WTC11 (cell line): ENCODE measurements at regions not wholly inside any gene's neighbourhood (a gene's known extent, or its start where the extent isn't known, plus 50 kb on each side); places are given as distances from the start of the nearest gene placed in this dataset.

Source experiments
- ATAC-seq: fragments of 200-7000 bp; cut with Tn5 transposase; 2 replicates; pipeline ENCODE4 v1.10.0; 2021; ENCODE audit warnings: mild to moderate bottlenecking, moderate library complexity
- CTCF ChIA-PET: fragments of 300-600 bp; sonication (Branson Sonifier 250); formaldehyde crosslinking; loops from one replicate; lab custom pipeline; 2021; ENCODE audit warnings: antibody characterized with exemption; lab: Charles Lee
- POLR2A ChIA-PET: fragments of 350-600 bp; sonication (Branson Sonifier 250); formaldehyde crosslinking; loops from one replicate; lab custom pipeline; 2021; ENCODE audit warnings: antibody characterized with exemption; lab: Charles Lee
- DNase-seq: peaks from one replicate; pipeline ENCODE4 v3.0.0; 2021; ENCODE audit warnings: low spot score
- H3K27ac Mint-ChIP-seq: 2 replicates; pipeline ENCODE4 v1.8.0; 2021; ENCODE audit warnings: mixed read lengths
- H3K27me3 Mint-ChIP-seq: 2 replicates; pipeline ENCODE4 v1.8.0; 2021; ENCODE audit warnings: low read depth, mild to moderate bottlenecking, moderate library complexity, mixed read lengths
- H3K36me3 Mint-ChIP-seq: 2 replicates; pipeline ENCODE4 v1.8.0; 2021; ENCODE audit warnings: mixed read lengths
- H3K4me1 Mint-ChIP-seq: 2 replicates; pipeline ENCODE4 v1.8.0; 2022; ENCODE audit warnings: mixed read lengths
- H3K4me3 Mint-ChIP-seq: 2 replicates; pipeline ENCODE4 v1.8.0; 2021; ENCODE audit warnings: mild to moderate bottlenecking, moderate library complexity, mixed read lengths
- H3K9me3 Mint-ChIP-seq: 2 replicates; pipeline ENCODE4 v1.8.0; 2021; ENCODE audit warnings: mixed read lengths
- ESRRA ChIP-seq: sonication (generic); formaldehyde crosslinking; IDR thresholded peaks from 2 replicates; pipeline ENCODE4 v1.8.1; 2022; ENCODE audit warnings: mild to moderate bottlenecking, missing genetic modification reagents, borderline replicate concordance
- FOXP1 ChIP-seq: sonication (generic); formaldehyde crosslinking; IDR thresholded peaks from 2 replicates; pipeline ENCODE4 v1.8.0; 2022; ENCODE audit warnings: missing genetic modification reagents, mild to moderate bottlenecking, moderate library complexity, borderline replicate concordance
- HMGA2 ChIP-seq: fragments of 250-450 bp; sonication (Bioruptor Pico); IDR thresholded peaks from 2 replicates; pipeline ENCODE4 v1.4.0; 2021; ENCODE audit warnings: mild to moderate bottlenecking, moderate library complexity
- JUN ChIP-seq: sonication (generic); formaldehyde crosslinking; IDR thresholded peaks from 2 replicates; pipeline ENCODE4 v1.8.0; 2023; ENCODE audit warnings: mild to moderate bottlenecking, missing genetic modification reagents
- KAT7 ChIP-seq: sonication (generic); formaldehyde crosslinking; IDR thresholded peaks from 2 replicates; pipeline ENCODE4 v1.8.1; 2023; ENCODE audit warnings: missing genetic modification reagents, mild to moderate bottlenecking, borderline replicate concordance
- PRRX2 ChIP-seq: fragments of 250-450 bp; sonication (Bioruptor Pico); IDR thresholded peaks from 2 replicates; pipeline ENCODE4 v1.8.0; 2021; ENCODE audit warnings: mild to moderate bottlenecking
- RORB ChIP-seq: fragments of 250-450 bp; sonication (Bioruptor Pico); IDR thresholded peaks from 2 replicates; pipeline ENCODE4 v1.9.0; 2021; ENCODE audit warnings: mild to moderate bottlenecking
- SMAD4 ChIP-seq: sonication (generic); formaldehyde crosslinking; IDR thresholded peaks from 2 replicates; pipeline ENCODE4 v1.8.0; 2022; ENCODE audit warnings: mild to moderate bottlenecking, missing genetic modification reagents
- SP1 ChIP-seq: sonication (generic); formaldehyde crosslinking; conservative IDR thresholded peaks from 2 replicates; pipeline ENCODE4 v1.8.1; 2022; ENCODE audit warnings: missing genetic modification reagents
- TEAD4 ChIP-seq: sonication (generic); formaldehyde crosslinking; IDR thresholded peaks from 2 replicates; pipeline ENCODE4 v1.8.0; 2022; ENCODE audit warnings: mild to moderate bottlenecking, missing genetic modification reagents
- ZBTB21 ChIP-seq: sonication (generic); formaldehyde crosslinking; IDR thresholded peaks from 2 replicates; pipeline ENCODE4 v1.8.1; 2023; ENCODE audit warnings: mild to moderate bottlenecking, missing genetic modification reagents, borderline replicate concordance
- ZNF263 ChIP-seq: sonication (generic); formaldehyde crosslinking; IDR thresholded peaks from 2 replicates; pipeline ENCODE4 v1.8.1; 2022; ENCODE audit warnings: low read depth, mild to moderate bottlenecking, moderate library complexity, missing genetic modification reagents
- ZNF416 ChIP-seq: fragments of 250-450 bp; sonication (Bioruptor Pico); IDR thresholded peaks from 2 replicates; pipeline ENCODE4 v1.9.0; 2021; ENCODE audit warnings: mild to moderate bottlenecking, inconsistent platforms
- TF ChIP-seq, protein P1 (sequence below): fragments of 250-450 bp; sonication (Bioruptor Pico); IDR thresholded peaks from 2 replicates; pipeline ENCODE4 v1.8.0; 2021; ENCODE audit warnings: mild to moderate bottlenecking
- TF ChIP-seq, protein P2 (sequence below): fragments of 200-600 bp; IDR thresholded peaks from 2 replicates; pipeline ENCODE4 v1.8.0; 2022; ENCODE audit warnings: antibody characterized with exemption
- TF ChIP-seq, protein P3 (sequence below): fragments of 250-450 bp; sonication (Bioruptor Pico); conservative IDR thresholded peaks from 2 replicates; pipeline ENCODE4 v1.9.0; 2021; ENCODE audit warnings: mild to moderate bottlenecking
- TF ChIP-seq, protein P4 (sequence below): sonication (generic); formaldehyde crosslinking; IDR thresholded peaks from 2 replicates; pipeline ENCODE4 v1.8.1; 2022; ENCODE audit warnings: mild to moderate bottlenecking, moderate library complexity, missing genetic modification reagents
- TF ChIP-seq, protein P5 (sequence below): sonication (generic); formaldehyde crosslinking; IDR thresholded peaks from 2 replicates; pipeline ENCODE4 v1.8.1; 2023; ENCODE audit warnings: mild to moderate bottlenecking, moderate library complexity, missing genetic modification reagents
- TF ChIP-seq, protein P6 (sequence below): sonication (generic); formaldehyde crosslinking; IDR thresholded peaks from 2 replicates; pipeline ENCODE4 v1.8.1; 2022; ENCODE audit warnings: mild to moderate bottlenecking, missing genetic modification reagents, moderate library complexity, borderline replicate concordance

DNA sequence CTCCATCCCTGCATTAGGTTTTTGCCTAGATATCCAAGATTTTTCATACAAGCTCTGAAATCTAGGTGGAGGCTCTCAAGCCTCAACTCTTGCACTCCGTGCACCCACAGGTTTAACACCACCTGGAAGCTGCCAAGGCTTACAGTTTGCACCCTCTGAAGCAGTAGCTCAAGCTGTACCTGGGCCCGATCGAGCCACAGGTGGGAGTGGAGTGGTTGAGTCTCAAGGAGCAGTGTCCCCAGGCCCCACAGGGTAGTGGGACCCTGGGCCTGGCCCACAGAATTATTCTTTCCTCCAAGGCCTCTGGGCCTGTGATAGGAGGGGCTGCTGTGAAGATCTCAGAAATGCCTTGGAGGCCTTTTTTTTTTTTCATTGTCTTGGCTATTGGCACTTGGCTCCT is 973.5 kb upstream of the MAP3K7 start:
- Mint-ChIP-seq H3K27me3 (no peaks in the 10 kb centered on the region), H3K27ac (no peak overlapping the region), H3K4me3 (no peak overlapping the region)
- TF ChIP-seq KAT7 (no peak), ZNF416 (CRISPR knock-in tag) (no peak), HMGA2 (CRISPR knock-in tag) (no peak), PRRX2 (CRISPR knock-in tag) (no peak), JUN (CRISPR knock-in tag) (no peak), RORB (CRISPR knock-in tag) (no peak), TEAD4 (CRISPR knock-in tag) (no peak), ZNF263 (CRISPR knock-in tag) (no peak), SP1 (CRISPR knock-in tag) (no peak)
- TF ChIP-seq, protein P1, sequence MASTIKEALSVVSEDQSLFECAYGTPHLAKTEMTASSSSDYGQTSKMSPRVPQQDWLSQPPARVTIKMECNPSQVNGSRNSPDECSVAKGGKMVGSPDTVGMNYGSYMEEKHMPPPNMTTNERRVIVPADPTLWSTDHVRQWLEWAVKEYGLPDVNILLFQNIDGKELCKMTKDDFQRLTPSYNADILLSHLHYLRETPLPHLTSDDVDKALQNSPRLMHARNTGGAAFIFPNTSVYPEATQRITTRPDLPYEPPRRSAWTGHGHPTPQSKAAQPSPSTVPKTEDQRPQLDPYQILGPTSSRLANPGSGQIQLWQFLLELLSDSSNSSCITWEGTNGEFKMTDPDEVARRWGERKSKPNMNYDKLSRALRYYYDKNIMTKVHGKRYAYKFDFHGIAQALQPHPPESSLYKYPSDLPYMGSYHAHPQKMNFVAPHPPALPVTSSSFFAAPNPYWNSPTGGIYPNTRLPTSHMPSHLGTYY: no peak
- TF ChIP-seq, protein P2, sequence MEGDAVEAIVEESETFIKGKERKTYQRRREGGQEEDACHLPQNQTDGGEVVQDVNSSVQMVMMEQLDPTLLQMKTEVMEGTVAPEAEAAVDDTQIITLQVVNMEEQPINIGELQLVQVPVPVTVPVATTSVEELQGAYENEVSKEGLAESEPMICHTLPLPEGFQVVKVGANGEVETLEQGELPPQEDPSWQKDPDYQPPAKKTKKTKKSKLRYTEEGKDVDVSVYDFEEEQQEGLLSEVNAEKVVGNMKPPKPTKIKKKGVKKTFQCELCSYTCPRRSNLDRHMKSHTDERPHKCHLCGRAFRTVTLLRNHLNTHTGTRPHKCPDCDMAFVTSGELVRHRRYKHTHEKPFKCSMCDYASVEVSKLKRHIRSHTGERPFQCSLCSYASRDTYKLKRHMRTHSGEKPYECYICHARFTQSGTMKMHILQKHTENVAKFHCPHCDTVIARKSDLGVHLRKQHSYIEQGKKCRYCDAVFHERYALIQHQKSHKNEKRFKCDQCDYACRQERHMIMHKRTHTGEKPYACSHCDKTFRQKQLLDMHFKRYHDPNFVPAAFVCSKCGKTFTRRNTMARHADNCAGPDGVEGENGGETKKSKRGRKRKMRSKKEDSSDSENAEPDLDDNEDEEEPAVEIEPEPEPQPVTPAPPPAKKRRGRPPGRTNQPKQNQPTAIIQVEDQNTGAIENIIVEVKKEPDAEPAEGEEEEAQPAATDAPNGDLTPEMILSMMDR: no peak
- TF ChIP-seq, protein P3, sequence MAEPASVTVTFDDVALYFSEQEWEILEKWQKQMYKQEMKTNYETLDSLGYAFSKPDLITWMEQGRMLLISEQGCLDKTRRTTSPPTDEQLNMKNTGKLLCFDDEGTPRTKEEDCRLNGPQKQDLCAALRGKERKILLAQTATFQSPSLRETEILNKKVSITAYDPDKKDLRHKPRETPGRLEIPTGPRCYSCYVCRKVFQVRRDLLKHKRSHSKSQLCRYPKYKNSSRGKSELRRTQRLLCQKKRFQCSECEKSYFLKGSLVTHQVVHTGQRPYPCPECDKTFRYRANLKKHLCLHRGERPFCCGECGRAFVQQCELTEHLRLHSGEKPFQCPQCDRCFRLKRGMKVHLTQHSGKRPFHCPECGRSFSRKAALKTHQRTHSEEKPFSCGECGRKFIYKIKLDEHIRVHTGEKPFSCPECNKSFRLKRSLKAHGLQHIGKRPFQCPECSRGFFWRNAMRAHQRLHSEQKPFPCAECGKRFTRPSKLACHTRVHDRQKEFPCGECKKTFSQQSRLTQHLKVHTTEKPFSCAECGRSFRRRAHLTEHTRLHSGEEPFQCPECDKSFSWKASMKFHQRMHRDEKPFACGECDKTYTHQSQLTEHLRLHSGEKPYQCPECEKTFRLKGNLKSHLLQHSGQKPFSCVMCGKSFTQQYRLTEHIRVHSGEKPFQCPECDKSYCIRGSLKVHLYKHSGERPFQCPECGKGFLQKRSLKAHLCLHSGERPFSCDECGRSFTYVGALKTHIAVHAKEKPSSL (CRISPR knock-in tag): no peak
- TF ChIP-seq, all 79 proteins: peak for 0
- peaks cover 36% of the 10 kb centered on the region for H3K9me3 Mint-ChIP-seq
- ChIA-PET POLR2A (no interaction called here), CTCF (no interaction called here)
- no peaks in the 10 kb centered on the region for H3K4me1 Mint-ChIP-seq
- DNase-seq: no peak
- H3K36me3 Mint-ChIP-seq: peaks cover 15% of the 10 kb centered on the region
- ATAC-seq: no peak

DNA sequence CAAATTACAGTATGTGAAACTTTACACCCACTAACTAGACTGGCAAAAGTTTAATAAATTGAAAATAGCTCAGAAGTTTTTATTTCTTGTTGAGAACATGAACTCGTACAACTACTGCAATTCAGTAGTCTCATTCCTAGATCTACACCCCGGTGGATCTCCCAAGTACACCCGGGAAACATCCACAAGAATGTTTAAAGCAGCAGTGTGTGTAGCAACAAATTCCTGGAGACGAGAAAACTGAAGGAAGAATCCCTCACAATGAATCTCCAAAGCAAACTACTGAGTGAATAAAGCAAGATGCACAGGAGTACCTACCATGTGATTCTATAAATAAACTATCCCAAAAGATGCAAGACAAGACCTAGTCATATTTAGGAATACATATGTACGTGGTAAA is 954.0 kb upstream of the MAP3K7 start:
- no peak for DNase-seq
- Mint-ChIP-seq H3K27me3 (no peaks in the 10 kb centered on the region), H3K36me3 (peaks cover 7% of the 10 kb centered on the region; the same call in 1 of the 2 replicates), H3K27ac (no peak overlapping the region), H3K4me1 (no peaks in the 10 kb centered on the region), H3K9me3 (peaks cover 15% of the 10 kb centered on the region), H3K4me3 (no peak overlapping the region)
- no peak for TF ChIP-seq SMAD4
- no peak for TF ChIP-seq PRRX2 (CRISPR knock-in tag)
- no peak for TF ChIP-seq ESRRA (CRISPR knock-in tag)
- no peak for TF ChIP-seq FOXP1 (CRISPR knock-in tag)
- TF ChIP-seq, protein P4, sequence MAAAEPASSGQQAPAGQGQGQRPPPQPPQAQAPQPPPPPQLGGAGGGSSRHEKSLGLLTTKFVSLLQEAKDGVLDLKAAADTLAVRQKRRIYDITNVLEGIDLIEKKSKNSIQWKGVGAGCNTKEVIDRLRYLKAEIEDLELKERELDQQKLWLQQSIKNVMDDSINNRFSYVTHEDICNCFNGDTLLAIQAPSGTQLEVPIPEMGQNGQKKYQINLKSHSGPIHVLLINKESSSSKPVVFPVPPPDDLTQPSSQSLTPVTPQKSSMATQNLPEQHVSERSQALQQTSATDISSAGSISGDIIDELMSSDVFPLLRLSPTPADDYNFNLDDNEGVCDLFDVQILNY (CRISPR knock-in tag): no peak
- TF ChIP-seq ZBTB21: no peak
- TF ChIP-seq, protein P5, sequence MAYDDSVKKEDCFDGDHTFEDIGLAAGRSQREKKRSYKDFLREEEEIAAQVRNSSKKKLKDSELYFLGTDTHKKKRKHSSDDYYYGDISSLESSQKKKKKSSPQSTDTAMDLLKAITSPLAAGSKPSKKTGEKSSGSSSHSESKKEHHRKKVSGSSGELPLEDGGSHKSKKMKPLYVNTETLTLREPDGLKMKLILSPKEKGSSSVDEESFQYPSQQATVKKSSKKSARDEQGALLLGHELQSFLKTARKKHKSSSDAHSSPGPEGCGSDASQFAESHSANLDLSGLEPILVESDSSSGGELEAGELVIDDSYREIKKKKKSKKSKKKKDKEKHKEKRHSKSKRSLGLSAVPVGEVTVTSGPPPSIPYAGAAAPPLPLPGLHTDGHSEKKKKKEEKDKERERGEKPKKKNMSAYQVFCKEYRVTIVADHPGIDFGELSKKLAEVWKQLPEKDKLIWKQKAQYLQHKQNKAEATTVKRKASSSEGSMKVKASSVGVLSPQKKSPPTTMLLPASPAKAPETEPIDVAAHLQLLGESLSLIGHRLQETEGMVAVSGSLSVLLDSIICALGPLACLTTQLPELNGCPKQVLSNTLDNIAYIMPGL: no peak
- TF ChIP-seq, protein P6, sequence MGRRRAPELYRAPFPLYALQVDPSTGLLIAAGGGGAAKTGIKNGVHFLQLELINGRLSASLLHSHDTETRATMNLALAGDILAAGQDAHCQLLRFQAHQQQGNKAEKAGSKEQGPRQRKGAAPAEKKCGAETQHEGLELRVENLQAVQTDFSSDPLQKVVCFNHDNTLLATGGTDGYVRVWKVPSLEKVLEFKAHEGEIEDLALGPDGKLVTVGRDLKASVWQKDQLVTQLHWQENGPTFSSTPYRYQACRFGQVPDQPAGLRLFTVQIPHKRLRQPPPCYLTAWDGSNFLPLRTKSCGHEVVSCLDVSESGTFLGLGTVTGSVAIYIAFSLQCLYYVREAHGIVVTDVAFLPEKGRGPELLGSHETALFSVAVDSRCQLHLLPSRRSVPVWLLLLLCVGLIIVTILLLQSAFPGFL (CRISPR knock-in tag): no peak
- POLR2A ChIA-PET: no interaction called here
- no peak for ATAC-seq
- CTCF ChIA-PET: no interaction called here
